ENCODE measurements at regions not wholly inside any gene's neighbourhood (a gene's known extent, or its start where the extent isn't known, plus 50 kb on each side); places are given as distances from the start of the nearest gene placed in this dataset.

- H3K18ac ChIP-seq (ENCODE audit: extremely low read depth, low read length) = no peak overlapping the region
- no peak overlapping the region for H3K4me2 ChIP-seq (ENCODE audit: insufficient read depth in 1 of 2, low read depth in 2 of 2, low read length in 2 of 2)
- H3K4ac ChIP-seq (replicated peaks; ENCODE audit: insufficient read length, low read depth, low read length) = no peak overlapping the region
- no peak overlapping the region for H2BK5ac ChIP-seq (ENCODE audit: low read depth, low read length)
- no peaks in the 10 kb centered on the region for H3K79me2 ChIP-seq (ENCODE audit: control insufficient read depth in 1 of 2, insufficient read depth in 2 of 2, low read length in 2 of 2)
- no peaks in the 10 kb centered on the region for H3K23me2 ChIP-seq (ENCODE audit: low read depth, low read length)
- no peak overlapping the region for H2AFZ ChIP-seq (ENCODE audit: low read length)
- DNase-seq (ENCODE audit: low read depth in 1 of 2, low spot score in 2 of 2) (no peak), FAIRE-seq (no peak)
- H3K23ac ChIP-seq (ENCODE audit: insufficient read length) = no peak overlapping the region
- no peak overlapping the region for H4K8ac ChIP-seq (ENCODE audit: extremely low read depth, insufficient read depth, low read length)
- H3K27me3 ChIP-seq (replicated peaks in 1 of 4; ENCODE audit: control insufficient read depth in 3 of 4, extremely low read depth in 1 of 4, insufficient read depth in 3 of 4, low read length in 3 of 4) = no peaks in the 10 kb centered on the region; a peak in 1 of 7 replicates
- no peak overlapping the region for H3K4me3 ChIP-seq (ENCODE audit: extremely low read depth in 1 of 4, insufficient read depth in 2 of 4, low read depth in 3 of 4, low read length in 4 of 4)
- no peak overlapping the region for H2AK5ac ChIP-seq (ENCODE audit: low read depth, low read length)
- 56% methylated on average over 2 of the region's 2 CpGs; no CpG with 5 or more reads in 1 of the 2 experiments for WGBS, 2 experiments (ENCODE audit: extremely low coverage in 1 of 2, insufficient coverage in 1 of 2, insufficient read length in 1 of 2, insufficient replicate concordance in 2 of 2, low coverage in 1 of 2, low lambda C conversion rate in 2 of 2, missing lambda C conversion rate in 1 of 2)
- ChIA-PET CTCF (ENCODE audit: partially characterized antibody) (interaction anchor here (0.6 to 0.9 kb wide), 2 partner anchors 60 to 553 kb away, joined by 3 read pairs; no protein-coding TSS in a partner anchor), POLR2A (ENCODE audit: partially characterized antibody) (no interaction called here)
- H2BK15ac ChIP-seq (ENCODE audit: low read length) = no peak overlapping the region
- no peaks in the 10 kb centered on the region for H3K4me1 ChIP-seq (replicated peaks in 1 of 4; ENCODE audit: control insufficient read depth in 3 of 4, insufficient read depth in 4 of 4, low read length in 3 of 4)
- H3K14ac ChIP-seq (ENCODE audit: insufficient read length) = no peak overlapping the region
- no peak overlapping the region for H3K56ac ChIP-seq (replicated peaks; ENCODE audit: insufficient read length, low read depth, low read length)
- H2BK12ac ChIP-seq (ENCODE audit: low read depth, low read length) = no peak overlapping the region
- no peaks in the 10 kb centered on the region for H3K79me1 ChIP-seq (ENCODE audit: low read depth, low read length)
- no peak overlapping the region for H3K27ac ChIP-seq (ENCODE audit: low read depth, low read length)
- H4K5ac ChIP-seq (ENCODE audit: insufficient read length, low read depth, low read length) = no peak overlapping the region
- no peaks in the 10 kb centered on the region for H3K36me3 ChIP-seq (ENCODE audit: control insufficient read depth in 2 of 4, insufficient read depth in 4 of 4, low read length in 3 of 4)
- no peaks in the 10 kb centered on the region for H3K9me3 ChIP-seq (ENCODE audit: insufficient read depth in 2 of 2, low read depth in 1 of 2, low read length in 1 of 2)
- no peak overlapping the region for H2BK120ac ChIP-seq (replicated peaks; ENCODE audit: low read depth, low read length)
- H3K9ac ChIP-seq (replicated peaks in 1 of 4; ENCODE audit: extremely low read depth in 1 of 4, low read depth in 3 of 4, low read length in 3 of 4) = no peak overlapping the region
- H2BK20ac ChIP-seq (ENCODE audit: low read length) = no peak overlapping the region
- H4K91ac ChIP-seq (replicated peaks; ENCODE audit: insufficient read length, low read length) = no peak overlapping the region
- no peaks in the 10 kb centered on the region for H4K20me1 ChIP-seq (replicated peaks in 1 of 2; ENCODE audit: control insufficient read depth in 1 of 2, insufficient read depth in 2 of 2, low read length in 2 of 2)
- TF ChIP-seq RAD21 (IDR thresholded peaks at IDR 0.05 in 1 of 2, conservative IDR thresholded peaks at IDR 0.05 in 1 of 2; ENCODE audit: low read depth in 2 of 2, low read length in 2 of 2) (no peak), HDAC2 (IDR thresholded peaks at IDR 0.05; ENCODE audit: borderline replicate concordance in 1 of 2, low read depth in 2 of 2, low read length in 2 of 2) (no peak), NRF1 (IDR thresholded peaks at IDR 0.05; ENCODE audit: low read depth, low read length) (no peak), KDM1A (IDR thresholded peaks at IDR 0.05; ENCODE audit: borderline replicate concordance, low read length) (no peak), SIX5 (IDR thresholded peaks at IDR 0.05; ENCODE audit: low read depth, low read length) (no peak), SAP30 (IDR thresholded peaks at IDR 0.05; ENCODE audit: insufficient read depth, insufficient replicate concordance, low read length) (no peak), TEAD4 (IDR thresholded peaks at IDR 0.05; ENCODE audit: low read depth, low read length) (no peak), ATF3 (IDR thresholded peaks at IDR 0.05; ENCODE audit: insufficient read depth, low read depth, low read length) (no peak), JUND (IDR thresholded peaks at IDR 0.05; ENCODE audit: low read length) (no peak), EP300 (IDR thresholded peaks at IDR 0.05; ENCODE audit: borderline replicate concordance in 1 of 2, low read depth in 2 of 2, low read length in 2 of 2) (no peak), JUN (IDR thresholded peaks at IDR 0.05; ENCODE audit: low read depth, low read length) (no peak), HDAC6 (IDR thresholded peaks at IDR 0.05; ENCODE audit: low read depth, low read length) (no peak)
Measured at GRCh38 chr10:44010873-44011602, 362.4 kb upstream of the ZNF32 start.

All from H1 (cell line).